HPDE6-E6E7 (cell line): ENCODE measurements at regions not wholly inside any gene's neighbourhood (a gene's known extent, or its start where the extent isn't known, plus 50 kb on each side); places are given as distances from the start of the nearest gene placed in this dataset.
"Not testable (repeated sequence)": the region's sequence is repeated elsewhere in the genome, so short reads cannot be mapped to it uniquely, and the experiment has no call there.

Experiments used
- DNase-seq: peaks from one replicate; pipeline ENCODE4 v3.0.0; 2011; ENCODE audit warnings: missing footprints; ENCODE audit errors: extremely low spot score

DNA sequence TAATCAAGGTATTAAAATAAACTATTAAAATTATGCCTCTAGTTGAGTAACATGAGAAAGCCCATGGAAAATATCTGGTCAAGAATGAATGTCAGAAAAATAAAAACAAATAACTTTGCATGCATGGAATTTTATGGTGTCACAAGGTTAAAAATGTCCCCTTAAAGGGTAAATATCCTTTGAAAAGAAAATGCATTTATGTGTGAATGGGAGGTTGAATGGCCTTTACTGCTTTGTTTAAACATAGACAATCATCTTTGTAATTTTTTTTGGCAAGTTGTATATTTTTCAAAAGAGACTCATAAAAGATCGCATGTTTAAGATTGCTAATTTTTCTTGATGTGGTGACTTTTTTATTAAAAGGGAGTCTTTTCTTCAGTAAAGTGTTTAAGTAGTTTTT is 564.2 kb downstream of the NR2F2 start:
- DNase-seq: no peak

DNA sequence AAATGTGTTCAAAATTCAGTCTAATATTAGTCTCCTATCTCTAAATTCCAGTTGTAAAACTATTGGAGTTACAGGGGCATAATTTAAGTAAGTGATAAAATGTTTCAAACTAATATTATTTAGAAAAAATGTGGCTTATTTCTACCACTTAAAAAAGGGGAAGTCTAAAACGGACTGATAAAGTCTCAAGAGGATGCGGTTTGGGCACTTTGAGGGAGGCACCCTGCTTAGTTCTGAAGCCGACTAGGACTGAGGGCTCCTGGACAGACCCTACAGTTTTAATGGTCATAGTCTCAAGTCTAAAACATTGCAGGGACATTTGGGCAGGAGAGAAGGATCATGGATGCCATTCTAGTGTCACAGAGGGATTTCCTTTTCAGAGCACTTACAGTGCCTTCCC is 566.3 kb downstream of the NR2F2 start:
- no peak for DNase-seq

DNA sequence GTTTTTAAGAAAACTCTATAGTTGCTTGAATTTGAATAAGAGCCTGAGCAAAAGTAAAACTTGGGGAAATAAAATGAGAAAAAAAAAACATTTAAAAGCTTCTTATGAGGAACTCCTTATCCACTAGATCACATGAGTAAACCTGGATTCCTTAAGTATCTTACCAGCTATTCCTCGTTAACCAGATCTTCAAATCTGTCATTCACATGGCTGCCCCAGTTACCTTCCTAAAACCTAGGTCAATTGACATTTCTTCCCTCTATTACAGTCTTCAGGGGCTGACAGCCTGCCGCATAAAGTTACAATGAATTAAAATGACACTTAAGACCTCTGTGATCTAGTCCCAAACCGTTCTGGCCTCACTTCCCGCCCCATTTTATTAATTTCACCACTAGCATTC is 583.6 kb downstream of the NR2F2 start:
- no peak for DNase-seq

DNA sequence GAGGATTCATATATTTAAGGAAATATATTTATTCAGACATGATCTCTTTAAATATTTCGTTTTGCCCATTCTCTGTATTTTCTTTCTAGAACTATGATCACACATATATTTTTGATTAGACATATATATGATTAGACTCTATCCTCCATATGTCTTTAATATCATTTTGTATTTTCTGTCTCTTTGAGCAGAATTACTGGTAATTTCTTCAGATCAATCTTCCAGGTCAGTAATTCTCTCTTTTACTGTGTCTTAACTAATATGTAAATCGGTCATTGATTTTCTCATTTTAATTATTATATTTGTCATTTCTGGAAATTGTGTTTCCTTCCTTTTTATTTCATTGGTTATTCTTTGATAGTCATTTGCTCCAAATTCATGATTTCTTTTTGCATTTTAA is 586.2 kb downstream of the NR2F2 start:
- DNase-seq: no peak

DNA sequence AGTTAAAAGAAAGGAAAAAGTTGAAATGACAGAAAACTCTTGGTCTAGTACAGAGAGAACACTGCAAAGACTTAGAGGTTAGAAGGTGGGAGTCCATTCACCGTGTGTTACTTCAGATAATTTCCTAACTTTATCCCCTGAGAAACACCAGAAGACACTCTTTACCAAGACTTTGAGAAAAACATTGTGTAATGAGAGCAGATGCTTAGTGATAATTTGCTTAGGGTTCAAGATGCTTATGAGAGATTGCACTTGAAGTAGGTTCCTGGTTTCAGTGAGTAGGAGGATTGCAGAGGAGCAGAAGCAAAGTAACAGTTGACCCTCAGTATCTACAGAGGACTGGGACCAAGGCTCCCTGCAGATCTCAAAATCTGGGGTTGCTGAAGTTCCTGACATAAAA is 594.1 kb downstream of the NR2F2 start:
- DNase-seq: no peak

DNA sequence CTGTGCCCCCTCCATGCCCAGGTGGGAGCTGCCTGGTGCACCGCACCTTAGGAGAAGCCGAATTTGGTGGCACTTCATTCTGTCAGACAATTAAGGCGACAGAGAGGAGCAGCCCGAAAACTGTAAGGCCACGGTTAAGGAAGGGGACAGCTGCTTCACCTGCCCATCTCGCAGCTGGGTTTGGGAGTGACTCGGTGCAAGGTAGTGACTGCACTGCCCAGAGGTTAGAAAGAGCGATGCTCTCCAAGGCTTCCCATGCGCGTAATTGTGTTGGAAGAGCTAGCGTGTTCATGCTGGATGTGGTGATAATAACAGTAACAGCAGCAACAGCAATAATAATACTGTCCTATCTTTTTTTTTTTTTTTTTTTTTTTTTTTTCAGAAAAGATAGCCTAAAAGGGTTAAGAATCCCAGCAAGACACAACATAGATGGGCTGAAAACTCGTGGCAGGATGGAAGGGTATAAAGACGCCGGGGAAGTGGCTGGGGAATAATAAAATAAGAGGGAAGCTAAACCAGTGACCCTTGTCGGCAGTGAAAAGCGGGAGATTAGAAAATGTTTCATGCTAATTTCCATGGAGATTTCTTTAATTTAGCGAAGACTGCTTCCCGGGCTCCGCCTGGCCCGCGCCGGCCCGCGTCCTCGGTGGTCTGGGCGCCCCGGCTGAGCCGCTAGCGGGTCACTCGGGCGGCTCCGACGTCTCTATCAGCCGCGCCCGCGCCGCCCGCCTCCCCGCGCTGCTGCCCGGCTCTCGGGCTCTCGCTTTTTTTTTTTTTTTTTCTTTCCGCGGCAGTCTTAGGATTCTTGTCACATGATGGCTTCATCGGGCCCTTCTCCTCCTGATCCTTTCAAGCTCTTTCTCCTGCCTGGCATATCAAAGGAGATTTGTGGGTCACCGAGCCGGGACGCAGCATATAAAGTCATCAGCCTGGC is 617.1 kb downstream of the NR2F2 start:
- DNase-seq: no peak

DNA sequence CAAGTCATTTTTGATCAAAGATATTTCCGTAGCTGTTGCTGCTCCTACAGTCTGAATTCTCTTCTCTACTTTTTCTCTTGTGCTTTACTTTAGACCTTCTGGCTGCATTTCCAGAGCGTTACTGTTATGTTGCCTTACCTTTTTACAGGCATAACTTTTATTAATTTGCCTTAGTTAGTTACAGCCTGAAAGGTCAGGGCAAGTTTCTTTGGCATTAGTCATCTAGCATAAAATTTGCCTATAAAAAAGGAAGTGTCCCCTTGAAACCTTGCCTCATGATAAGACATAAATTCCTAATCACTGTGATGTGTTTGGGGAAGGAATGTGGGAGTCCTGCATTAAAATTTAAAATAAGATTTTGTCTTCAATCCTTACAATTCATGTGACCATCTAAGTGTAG is 618.5 kb downstream of the NR2F2 start:
- DNase-seq: no peak

DNA sequence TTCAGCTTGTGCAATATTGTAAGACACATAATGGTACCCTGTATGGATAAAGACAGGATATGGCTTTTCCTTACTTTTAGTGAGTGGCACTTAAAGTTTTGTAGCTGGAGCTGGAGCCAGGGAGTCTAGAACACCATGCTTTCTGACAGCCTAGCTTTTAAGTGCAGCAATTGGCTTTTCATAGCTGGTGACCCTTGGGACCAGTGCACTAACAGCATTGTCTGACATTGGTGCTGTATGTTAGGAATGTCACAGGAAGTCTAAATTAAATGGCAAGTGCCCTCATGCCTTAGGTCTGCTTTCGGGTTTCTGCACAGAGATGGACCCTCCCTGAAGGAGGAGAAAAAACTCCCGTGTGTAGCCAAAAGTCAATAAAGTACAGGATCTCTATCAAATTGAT is 628.2 kb downstream of the NR2F2 start:
- DNase-seq: no peak

DNA sequence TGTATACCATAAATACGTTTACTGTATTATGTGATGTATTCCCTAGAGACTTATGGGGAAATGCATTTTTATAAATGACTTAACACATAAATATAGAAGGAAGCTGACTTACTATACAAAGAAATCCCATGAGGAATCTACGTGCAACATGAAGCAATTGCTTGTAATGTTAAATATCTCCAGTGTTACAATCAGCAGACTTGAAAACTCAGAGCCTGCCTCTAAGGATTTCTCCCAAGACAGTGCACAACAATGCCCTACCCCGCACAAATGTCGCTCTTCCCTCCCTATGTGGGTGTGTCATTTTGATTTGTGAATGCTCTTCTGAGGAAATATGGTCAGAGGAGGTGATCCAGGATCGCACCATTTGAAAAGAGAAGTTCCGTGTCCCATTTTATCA is 629.0 kb downstream of the NR2F2 start:
- DNase-seq: no peak

DNA sequence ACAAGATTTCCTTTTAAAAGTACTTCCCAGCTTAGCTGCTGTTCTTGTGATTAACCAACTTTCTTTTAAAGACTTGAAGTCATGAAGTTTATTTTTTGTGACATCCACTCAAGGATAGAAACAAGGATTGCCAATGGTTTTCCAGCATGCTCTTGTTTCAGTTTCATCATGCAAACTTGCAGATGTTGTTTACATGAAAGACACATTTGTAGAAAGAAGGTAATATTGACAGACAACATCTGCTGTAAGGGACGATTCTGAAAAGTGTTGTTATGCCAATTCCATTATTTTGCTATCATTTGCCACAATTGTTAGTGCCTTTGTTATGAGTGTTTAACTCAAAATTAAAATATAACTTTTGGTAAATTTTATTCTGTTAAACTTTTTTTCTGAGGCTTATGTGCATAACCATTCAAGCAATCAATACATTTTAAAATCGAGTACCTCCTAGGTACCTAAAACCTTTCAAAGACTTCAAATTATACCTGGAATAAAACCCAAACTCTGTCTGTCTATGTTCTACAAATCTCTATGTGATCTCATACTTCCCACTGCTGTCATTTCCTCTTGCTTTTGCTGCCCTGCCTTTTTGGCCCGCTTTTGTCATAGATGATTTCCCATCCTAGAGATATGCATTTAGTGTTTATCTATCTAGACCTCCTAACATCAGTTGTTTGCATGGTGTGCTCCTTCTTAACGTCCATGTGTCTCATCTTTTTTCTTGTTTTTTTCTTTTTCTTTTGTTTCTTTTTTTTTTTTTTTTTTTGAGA is 630.4 kb downstream of the NR2F2 start:
- DNase-seq: no peak

DNA sequence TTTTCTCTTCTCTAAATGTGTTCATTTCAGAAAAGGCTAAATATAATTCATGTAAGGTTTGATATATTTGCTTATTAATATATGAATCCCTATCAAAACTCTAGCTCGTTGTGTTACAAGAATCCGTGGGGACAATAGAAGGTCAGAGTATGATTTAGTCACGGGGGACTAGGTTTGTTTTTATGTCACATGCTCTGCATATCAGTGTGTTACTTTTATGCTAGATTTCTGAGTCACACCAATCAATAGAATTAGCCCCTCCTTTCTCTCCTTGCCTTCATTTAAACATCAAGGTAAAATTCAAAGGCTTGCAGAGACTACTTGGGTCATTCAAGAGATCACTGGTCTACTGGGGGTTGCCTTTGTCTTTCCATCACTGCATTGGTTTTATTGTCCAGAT is 636.1 kb downstream of the NR2F2 start:
- DNase-seq: no peak

DNA sequence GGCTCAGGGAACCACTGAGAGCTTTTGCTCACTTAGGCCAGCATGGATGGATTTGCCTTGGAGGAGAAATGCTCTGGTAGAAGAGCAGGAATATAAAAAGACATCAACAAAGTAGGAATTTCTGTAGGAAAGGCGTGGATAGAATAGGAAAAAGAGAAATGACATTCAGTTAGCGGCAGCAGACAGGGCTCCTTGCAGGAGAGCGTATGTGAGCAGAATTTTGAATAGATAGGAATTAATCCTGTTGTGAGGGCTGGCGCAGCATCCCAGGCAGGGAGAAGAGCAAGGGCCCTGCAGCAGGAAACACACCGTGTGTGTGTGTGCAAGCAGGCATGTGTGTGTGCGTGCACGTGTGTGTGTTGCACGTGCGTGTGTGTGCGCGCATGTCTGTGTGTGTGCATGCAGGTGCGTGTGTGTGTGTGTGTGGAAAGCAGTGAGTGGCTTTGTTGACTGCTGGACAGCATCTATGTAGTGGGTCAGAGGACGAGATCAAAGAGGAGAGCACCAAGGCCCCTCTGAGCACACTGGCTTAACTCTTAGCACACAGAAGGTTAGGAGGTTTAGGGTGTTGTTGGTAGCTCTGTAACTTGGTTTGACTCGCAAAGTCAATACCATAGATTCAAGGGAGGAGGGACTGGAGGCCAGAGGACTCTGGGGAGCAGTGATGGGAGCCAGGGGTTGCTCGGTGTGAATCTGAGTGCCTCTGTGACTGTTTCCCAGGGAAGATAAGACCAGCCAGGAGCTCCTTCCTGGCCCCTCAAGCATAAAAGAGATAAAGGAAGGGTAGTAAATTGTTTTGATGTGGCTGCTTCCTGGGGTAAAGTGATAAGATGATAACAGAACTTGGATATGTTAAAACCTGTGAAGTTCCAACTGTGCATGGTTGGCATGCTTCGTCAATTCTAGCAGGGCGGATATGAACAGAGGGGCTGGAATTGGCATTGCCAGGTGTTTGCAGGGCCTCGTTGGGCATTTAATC is 639.5 kb downstream of the NR2F2 start:
- no peak for DNase-seq

DNA sequence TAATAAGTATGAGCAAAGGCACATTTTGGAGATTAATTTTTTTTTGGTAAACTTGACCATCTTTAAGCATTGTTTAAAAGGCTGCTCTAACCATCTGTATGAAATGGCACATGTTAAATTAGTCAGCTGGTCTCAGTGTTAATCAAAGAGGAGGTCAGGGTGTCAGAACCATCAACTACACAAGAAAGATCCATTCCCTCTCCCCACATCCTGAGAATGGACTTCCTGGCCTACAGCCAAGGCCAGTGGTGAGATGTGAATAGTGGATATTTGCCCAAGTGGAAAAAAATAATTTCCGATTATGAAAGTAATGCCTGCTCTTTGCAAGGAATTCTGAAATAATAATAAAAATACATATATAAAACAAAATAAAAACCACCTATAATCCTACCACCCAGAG is 641.7 kb downstream of the NR2F2 start:
- DNase-seq: no peak

DNA sequence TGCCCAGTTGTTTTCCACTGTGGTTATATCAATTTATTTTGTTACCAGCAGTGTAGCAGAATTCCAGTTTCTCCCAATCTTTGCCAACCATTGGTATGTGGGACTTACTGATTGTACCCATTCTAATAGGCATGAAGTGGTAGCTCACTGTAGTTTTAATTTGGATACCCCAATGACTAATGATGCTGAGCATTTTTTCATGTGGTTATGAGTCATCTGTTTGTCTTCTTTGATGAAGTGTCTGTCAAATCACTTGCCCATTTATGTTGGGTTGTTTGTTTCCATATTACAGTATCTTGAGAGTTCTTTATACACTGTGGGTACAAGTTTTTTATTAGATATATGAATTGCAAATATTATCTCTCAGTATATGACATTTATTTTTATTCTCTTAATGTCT is 644.3 kb downstream of the NR2F2 start:
- DNase-seq: no peak

DNA sequence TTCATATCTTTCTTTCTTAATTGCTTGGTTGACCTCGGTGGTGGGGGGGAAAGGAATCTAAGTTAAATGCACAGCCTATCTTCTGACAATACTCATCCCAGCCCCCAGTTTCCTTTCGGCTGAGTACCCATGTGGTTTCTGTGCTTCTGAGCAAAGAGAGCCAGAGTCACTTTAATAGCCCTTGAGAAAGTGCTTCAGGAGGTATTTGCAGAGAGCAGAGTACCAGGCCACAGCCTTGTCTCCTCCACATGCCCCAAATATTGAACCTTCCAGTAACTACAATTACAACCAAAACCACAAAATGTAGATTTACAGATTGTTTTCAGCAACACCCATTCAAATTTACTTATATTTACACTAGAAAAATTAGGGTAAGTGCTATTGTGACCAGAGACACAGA is 647.4 kb downstream of the NR2F2 start:
- DNase-seq: no peak

DNA sequence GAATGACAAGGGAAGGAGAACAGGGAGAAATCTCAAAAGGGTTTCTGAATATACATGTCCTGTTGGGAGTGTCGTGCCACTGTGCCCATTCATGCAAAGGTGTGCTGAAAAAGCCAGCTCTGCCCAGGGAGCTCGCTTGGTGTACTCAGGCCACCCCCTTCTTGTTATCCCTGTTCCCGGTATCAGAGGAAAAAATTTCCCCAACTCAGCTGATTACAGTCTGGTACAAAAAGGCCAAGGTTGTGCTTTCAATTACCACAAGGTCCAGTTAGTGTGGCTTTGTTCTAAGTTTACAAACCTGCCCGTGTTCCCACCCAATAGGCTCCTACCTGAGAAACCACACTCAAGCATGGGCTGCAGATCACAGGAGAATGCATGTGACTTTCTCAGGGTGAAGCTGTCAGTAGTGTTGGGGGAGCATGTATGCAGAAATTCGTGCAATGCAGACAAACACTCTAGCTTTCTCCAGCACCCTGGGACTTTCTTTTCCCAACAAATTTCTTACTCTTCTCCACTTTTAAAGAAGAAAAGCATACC is 648.5 kb downstream of the NR2F2 start:
- DNase-seq: no peak

DNA sequence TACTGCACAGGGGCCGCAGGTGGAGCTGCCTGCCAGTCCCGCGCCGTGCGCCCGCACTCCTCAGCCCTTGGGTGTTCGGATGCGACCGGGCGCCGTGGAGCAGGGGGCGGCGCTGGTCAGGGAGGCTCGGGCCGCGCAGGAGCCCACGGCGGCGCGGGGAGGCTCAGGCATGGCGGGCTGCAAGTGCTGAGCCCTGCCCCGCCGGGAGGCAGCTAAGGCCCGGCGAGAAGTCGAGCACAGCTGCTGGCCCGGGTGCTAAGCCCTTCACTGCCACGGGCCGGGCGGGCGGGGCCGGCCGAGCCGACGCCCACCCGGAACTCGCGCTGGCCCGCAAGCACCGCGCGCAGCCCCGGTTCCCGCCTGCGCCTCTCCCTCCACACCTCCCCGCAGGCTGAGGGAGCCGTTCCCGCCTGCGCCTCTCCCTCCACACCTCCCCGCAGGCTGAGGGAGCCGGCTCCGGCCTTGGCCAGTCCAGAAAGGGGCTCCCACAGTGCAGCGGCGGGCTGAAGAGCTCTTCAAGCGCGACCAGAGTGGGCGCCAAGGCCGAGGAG is 653.7 kb downstream of the NR2F2 start:
- not testable (repeated sequence) for DNase-seq

DNA sequence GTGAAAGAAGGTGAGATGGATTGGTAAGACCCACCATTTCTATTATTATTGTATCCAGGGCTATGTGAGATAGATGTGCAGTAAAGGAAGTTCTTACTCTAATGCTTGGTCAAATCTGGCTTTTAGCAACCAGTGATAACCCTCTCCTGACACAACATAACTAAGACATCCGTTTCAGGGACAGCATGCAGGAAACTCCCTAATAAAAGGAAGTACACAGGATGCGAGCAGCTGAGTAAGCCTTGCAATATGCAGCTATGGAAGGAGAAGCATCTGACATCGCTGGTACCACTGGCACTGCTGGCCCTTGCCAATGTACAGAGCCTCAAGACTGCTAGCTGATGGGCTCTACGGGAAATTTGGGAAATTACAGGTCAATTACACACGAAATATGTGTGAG is 662.3 kb downstream of the NR2F2 start:
- DNase-seq: no peak

DNA sequence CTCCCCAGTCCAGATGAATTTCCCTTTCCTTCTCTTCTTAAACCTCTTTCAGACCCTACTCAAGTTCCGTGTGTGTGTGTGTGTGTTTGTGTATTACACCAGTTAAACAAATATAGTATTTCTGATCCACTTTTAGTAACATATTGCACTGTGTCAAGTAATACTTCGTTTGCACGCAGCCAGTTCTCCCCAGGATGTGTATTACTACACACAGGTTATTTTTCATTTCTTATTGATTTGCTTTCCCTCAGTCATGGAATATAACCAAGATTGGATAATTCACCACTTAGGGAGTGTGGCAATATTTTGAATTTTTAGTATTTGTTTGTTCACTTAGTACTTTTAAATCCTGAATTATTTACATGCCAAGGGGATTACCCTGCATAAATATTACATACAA is 667.0 kb downstream of the NR2F2 start:
- DNase-seq: no peak

DNA sequence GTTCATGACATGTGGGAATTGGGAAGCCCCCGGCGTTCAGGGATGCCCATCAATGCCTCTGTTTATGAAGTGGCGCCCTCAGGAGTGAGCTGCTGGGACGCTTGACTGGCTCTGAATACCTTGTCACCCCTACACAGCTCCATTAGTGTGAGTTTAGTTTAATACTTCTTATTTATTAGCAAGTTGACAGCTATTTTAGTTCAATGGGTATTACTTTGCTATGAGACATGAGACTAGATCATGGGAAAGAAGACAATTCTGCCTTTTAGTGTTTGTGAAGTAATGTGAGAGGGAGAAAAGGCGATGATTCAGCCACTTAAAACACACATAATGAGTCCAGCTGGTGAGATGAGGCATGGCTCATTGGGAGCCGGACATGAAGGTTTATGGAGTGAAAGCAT is 678.5 kb downstream of the NR2F2 start:
- no peak for DNase-seq

DNA sequence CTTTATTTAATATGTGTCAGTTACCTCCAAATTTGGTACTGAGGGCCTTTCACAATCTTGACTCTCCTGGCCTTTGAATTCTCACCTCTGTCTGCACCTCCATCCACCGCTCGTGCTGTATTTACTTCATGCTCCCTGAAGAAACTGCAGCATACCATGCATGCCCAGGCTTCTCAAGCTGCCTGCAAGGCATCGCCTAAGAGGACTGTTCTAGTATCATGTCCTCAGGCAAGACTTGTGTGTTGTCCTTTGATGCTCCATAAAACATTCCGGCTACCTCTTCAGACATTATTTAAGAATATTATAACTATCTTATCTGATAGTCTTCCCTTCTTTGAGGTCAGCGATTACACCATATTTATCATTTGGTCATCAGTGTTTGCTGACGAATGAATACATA is 682.5 kb downstream of the NR2F2 start:
- no peak for DNase-seq
